PC-3 (cell line): ENCODE measurements at regions not wholly inside any gene's neighbourhood (a gene's known extent, or its start where the extent isn't known, plus 50 kb on each side); places are given as distances from the start of the nearest gene placed in this dataset.
"Not testable (repeated sequence)": the region's sequence is repeated elsewhere in the genome, so short reads cannot be mapped to it uniquely, and the experiment has no call there.

Source experiments
- ATAC-seq: fragments of 200-7000 bp; cut with Tn5 transposase; 2 replicates; pipeline ENCODE4 v1.9.1; 2020; ENCODE audit warnings: mild to moderate bottlenecking, moderate library complexity
- BruUV-seq: library from RNA; stranded (reverse); fragments of 400-500 nt; replicated peaks from 2 replicates; lab custom pipeline; 2021; lab: Mats Ljungman, UMichigan
- CTCF ChIA-PET: fragments of 300-600 bp; sonication (Branson Sonifier 250); formaldehyde crosslinking; loops from one replicate; lab custom pipeline; 2022; ENCODE audit warnings: antibody characterized with exemption; lab: Charles Lee
- POLR2A ChIA-PET: fragments of 300-600 bp; sonication (Branson Sonifier 250); formaldehyde crosslinking; loops from one replicate; lab custom pipeline; 2022; ENCODE audit warnings: antibody characterized with exemption; ENCODE audit not compliant: unreplicated experiment; lab: Charles Lee
- DNase-seq: peaks from one replicate; pipeline ENCODE4 v3.0.0-alpha.2; 2015
- H2AFZ ChIP-seq: fragments of 300-600 bp; sonication (generic); 2 replicates; pipeline ENCODE4 v1.6.0; 2016; ENCODE audit warnings: antibody characterized with exemption, low read length
- H3F3A ChIP-seq: fragments of 300-600 bp; sonication (generic); one replicate; pipeline ENCODE4 v1.6.0; 2017; ENCODE audit warnings: antibody characterized with exemption, low read length, control low read depth, mild to moderate bottlenecking; ENCODE audit not compliant: unreplicated experiment
- H3K27ac ChIP-seq: fragments of 300-600 bp; sonication (generic); 2 replicates; pipeline ENCODE4 v1.5.1; 2016; ENCODE audit warnings: mild to moderate bottlenecking, low read length
- H3K27me3 ChIP-seq: fragments of 300-600 bp; sonication (generic); 2 replicates; pipeline ENCODE4 v1.6.1; 2016; ENCODE audit warnings: low read length, mixed read lengths
- H3K36me3 ChIP-seq: fragments of 300-600 bp; sonication (generic); 2 replicates; pipeline ENCODE4 v1.6.1; 2016; ENCODE audit warnings: low read depth, mixed run types, low read length, mixed read lengths
- H3K4me1 ChIP-seq: fragments of 300-600 bp; sonication (generic); 2 replicates; pipeline ENCODE4 v1.5.1; 2016; ENCODE audit warnings: low read length; ENCODE audit not compliant: insufficient read depth
- H3K4me2 ChIP-seq: fragments of 300-600 bp; sonication (generic); 2 replicates; pipeline ENCODE4 v1.6.0; 2016; ENCODE audit warnings: low read length
- H3K4me3 ChIP-seq: fragments of 300-600 bp; sonication (generic); 2 replicates; pipeline ENCODE4 v1.5.1; 2016; ENCODE audit warnings: mild to moderate bottlenecking, low read length, mixed read lengths
- H3K79me2 ChIP-seq: fragments of 300-600 bp; sonication (generic); 2 replicates; pipeline ENCODE4 v1.6.1; 2017; ENCODE audit warnings: low read length, mixed read lengths
- H3K9ac ChIP-seq: fragments of 300-600 bp; sonication (generic); 2 replicates; pipeline ENCODE4 v1.6.0; 2016; ENCODE audit warnings: mild to moderate bottlenecking, low read length
- H3K9me2 ChIP-seq: fragments of 300-600 bp; sonication (generic); replicated peaks from 2 replicates; pipeline ENCODE4 v1.6.1; 2016; ENCODE audit warnings: mixed run types, low read length, mixed read lengths
- H3K9me3 ChIP-seq: fragments of 300-600 bp; sonication (generic); 2 replicates; pipeline ENCODE4 v1.6.1; 2016; ENCODE audit warnings: low read length, mixed read lengths
- H4K20me1 ChIP-seq: fragments of 300-600 bp; sonication (generic); 2 replicates; pipeline ENCODE4 v1.6.1; 2016; ENCODE audit warnings: low read length, mixed read lengths
- EZH2 ChIP-seq: fragments of 300-600 bp; sonication (generic); IDR thresholded peaks from one replicate; pipeline ENCODE4 v1.6.1; 2017; ENCODE audit warnings: antibody characterized with exemption, mild to moderate bottlenecking, low read length; ENCODE audit not compliant: unreplicated experiment
- EZH2phosphoT487 ChIP-seq: fragments of 300-600 bp; sonication (generic); IDR thresholded peaks from 2 replicates; pipeline ENCODE4 v1.6.1; 2018; ENCODE audit warnings: mild to moderate bottlenecking, antibody characterized with exemption, low read length, borderline replicate concordance
- intact Hi-C: fragments of 100-400 bp; cut with micrococcal nuclease; formaldehyde crosslinking; loops from 2 replicates; pipeline ENCODE4 v1.9.0; 2023
- TF ChIP-seq, protein P1 (sequence below): fragments of 300-600 bp; sonication (generic); conservative IDR thresholded peaks from 2 replicates; pipeline ENCODE4 v1.5.1; 2017; ENCODE audit warnings: antibody characterized with exemption, low read depth, mild to moderate bottlenecking, low read length

GRCh38 chr6:11404838-11405237 is 132.7 kb upstream of the TMEM170B start:
- H2AFZ ChIP-seq, result no peak overlapping the region
- H3K9ac ChIP-seq, result no peak overlapping the region
- no peaks in the 10 kb centered on the region for H3K9me2 ChIP-seq
- TF ChIP-seq EZH2, result no peak
- no peak for TF ChIP-seq EZH2phosphoT487
- TF ChIP-seq, protein P1, sequence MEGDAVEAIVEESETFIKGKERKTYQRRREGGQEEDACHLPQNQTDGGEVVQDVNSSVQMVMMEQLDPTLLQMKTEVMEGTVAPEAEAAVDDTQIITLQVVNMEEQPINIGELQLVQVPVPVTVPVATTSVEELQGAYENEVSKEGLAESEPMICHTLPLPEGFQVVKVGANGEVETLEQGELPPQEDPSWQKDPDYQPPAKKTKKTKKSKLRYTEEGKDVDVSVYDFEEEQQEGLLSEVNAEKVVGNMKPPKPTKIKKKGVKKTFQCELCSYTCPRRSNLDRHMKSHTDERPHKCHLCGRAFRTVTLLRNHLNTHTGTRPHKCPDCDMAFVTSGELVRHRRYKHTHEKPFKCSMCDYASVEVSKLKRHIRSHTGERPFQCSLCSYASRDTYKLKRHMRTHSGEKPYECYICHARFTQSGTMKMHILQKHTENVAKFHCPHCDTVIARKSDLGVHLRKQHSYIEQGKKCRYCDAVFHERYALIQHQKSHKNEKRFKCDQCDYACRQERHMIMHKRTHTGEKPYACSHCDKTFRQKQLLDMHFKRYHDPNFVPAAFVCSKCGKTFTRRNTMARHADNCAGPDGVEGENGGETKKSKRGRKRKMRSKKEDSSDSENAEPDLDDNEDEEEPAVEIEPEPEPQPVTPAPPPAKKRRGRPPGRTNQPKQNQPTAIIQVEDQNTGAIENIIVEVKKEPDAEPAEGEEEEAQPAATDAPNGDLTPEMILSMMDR, result no peak
- intact Hi-C loops, result no loop called here
- CTCF ChIA-PET, result no interaction called here
- DNase-seq (no peak), ATAC-seq (no peak)
- no peaks in the 10 kb centered on the region for H3K36me3 ChIP-seq
- H3K27ac ChIP-seq, result no peak overlapping the region
- BruUV-seq, result no TSS peak
- no peaks in the 10 kb centered on the region for H3K9me3 ChIP-seq
- no peak overlapping the region for H3K4me3 ChIP-seq
- H3K79me2 ChIP-seq, result no peaks in the 10 kb centered on the region
- H3K27me3 ChIP-seq, result no peaks in the 10 kb centered on the region
- POLR2A ChIA-PET, result no interaction called here
- H3K4me1 ChIP-seq, result no peaks in the 10 kb centered on the region
- H4K20me1 ChIP-seq, result no peaks in the 10 kb centered on the region
- no peak overlapping the region for H3K4me2 ChIP-seq
- no peaks in the 10 kb centered on the region for H3F3A ChIP-seq

DNA sequence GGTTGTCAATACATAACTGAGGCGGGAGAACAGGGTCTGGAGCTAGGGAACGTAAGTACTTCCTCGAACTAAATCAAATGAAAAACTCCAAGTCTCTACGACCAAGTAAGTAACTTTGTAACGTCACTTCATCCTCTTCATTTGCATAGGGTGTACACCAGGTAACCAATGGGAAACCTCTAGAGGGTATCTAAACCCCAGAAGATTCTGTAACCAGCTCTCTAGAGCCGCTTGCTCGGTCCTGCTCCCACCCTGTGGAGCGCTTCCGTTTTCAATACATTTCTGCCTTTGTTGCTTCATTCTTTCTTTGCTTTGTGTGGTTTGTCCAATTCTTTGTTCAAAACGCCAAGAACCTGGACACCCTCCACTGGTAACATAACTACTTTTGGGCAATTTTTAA is 133.5 kb upstream of the TMEM170B start:
- Histone ChIP-seq H3K4me2 (no peak overlapping the region), H3F3A (no peaks in the 10 kb centered on the region), H3K79me2 (no peaks in the 10 kb centered on the region), H3K9me3 (no peaks in the 10 kb centered on the region), H3K36me3 (no peaks in the 10 kb centered on the region), H3K4me3 (no peak overlapping the region), H3K27ac (no peak overlapping the region), H3K27me3 (no peaks in the 10 kb centered on the region), H3K9me2 (no peaks in the 10 kb centered on the region), H4K20me1 (no peaks in the 10 kb centered on the region), H3K4me1 (no peaks in the 10 kb centered on the region), H2AFZ (no peak overlapping the region), H3K9ac (no peak overlapping the region)
- TF ChIP-seq, protein P1, result no peak
- no peak for TF ChIP-seq EZH2
- TF ChIP-seq EZH2phosphoT487, result no peak
- intact Hi-C loops, result no loop called here
- ChIA-PET CTCF (no interaction called here), POLR2A (no interaction called here)
- BruUV-seq, result no TSS peak
- no peak for ATAC-seq
- DNase-seq, result no peak

- no peak for TF ChIP-seq EZH2
- TF ChIP-seq, protein P1, result no peak
- TF ChIP-seq EZH2phosphoT487, result no peak
- Histone ChIP-seq H3K4me2 (no peak overlapping the region), H3K36me3 (no peaks in the 10 kb centered on the region), H2AFZ (no peak overlapping the region), H4K20me1 (no peaks in the 10 kb centered on the region), H3K9me3 (no peaks in the 10 kb centered on the region), H3K27ac (no peak overlapping the region), H3K4me1 (no peaks in the 10 kb centered on the region), H3K27me3 (no peaks in the 10 kb centered on the region), H3K79me2 (no peaks in the 10 kb centered on the region), H3K9me2 (no peaks in the 10 kb centered on the region), H3K4me3 (no peak overlapping the region), H3K9ac (no peak overlapping the region), H3F3A (no peaks in the 10 kb centered on the region)
- ChIA-PET CTCF (no interaction called here), POLR2A (no interaction called here)
- no TSS peak for BruUV-seq
- no peak for ATAC-seq
- no peak for DNase-seq
- intact Hi-C loops, result no loop called here
These were observed 134.4 kb upstream of the TMEM170B start for GRCh38 chr6:11403035-11403601.

GRCh38 chr6:11402581-11402980 is 135.0 kb upstream of the TMEM170B start:
- DNase-seq, H2AFZ ChIP-seq, H4K20me1 ChIP-seq, ATAC-seq, H3K4me1 ChIP-seq, H3F3A ChIP-seq, CTCF ChIA-PET, POLR2A ChIA-PET, BruUV-seq, H3K9ac ChIP-seq, intact Hi-C loops, H3K79me2 ChIP-seq, H3K4me2 ChIP-seq, H3K9me2 ChIP-seq, H3K9me3 ChIP-seq, H3K4me3 ChIP-seq, H3K36me3 ChIP-seq, H3K27ac ChIP-seq, H3K27me3 ChIP-seq: not testable (repeated sequence)
